ENCODE measurements at regions not wholly inside any gene's neighbourhood (a gene's known extent, or its start where the extent isn't known, plus 50 kb on each side); places are given as distances from the start of the nearest gene placed in this dataset.

DNA sequence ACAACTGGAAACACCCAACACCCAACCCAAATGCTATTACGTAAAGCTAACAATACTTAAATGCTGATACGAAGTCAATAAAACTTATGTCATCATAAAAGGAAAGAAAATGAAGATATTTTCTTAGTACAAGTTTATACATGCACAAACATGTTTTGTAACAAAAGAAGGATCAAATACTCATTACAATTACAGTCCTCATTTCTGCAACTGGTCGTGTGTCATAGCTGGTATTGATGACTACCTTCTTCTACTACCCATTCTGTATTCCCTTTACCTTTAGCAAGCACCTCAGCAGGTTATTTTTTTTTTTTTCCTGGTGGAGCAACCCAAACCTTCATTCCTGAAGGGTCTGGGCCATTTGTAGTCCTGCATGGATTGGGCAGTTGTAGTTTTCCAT is 1298.5 kb downstream of the SUCLG1 start:
- no peak for DNase-seq (ENCODE audit: low read depth, low spot score)

DNA sequence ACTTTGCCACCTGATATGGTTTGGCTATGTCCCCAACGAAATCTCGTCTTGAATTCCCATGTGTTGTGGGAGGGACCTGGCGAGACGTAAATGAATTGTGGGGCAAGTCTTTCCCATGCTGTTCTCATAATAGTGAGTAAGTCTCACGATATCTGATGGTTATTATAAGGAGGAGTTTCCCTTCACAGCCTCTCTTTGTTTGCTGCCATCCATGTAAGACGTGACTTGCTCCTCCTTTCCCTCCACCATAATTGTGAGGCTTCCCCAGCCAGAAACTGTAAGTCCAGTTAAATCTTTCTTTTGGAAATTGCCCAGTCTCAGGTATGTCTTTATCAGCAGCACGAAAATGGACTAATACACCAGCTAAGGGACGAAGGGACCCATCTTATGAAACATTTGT is 1303.3 kb downstream of the SUCLG1 start:
- Histone ChIP-seq H3K9ac (ENCODE audit: control insufficient read depth, extremely low read depth, insufficient read depth, low read length) (no peak overlapping the region), H3K79me2 (ENCODE audit: control insufficient read depth, insufficient read depth, low read length) (no peaks in the 10 kb centered on the region), H3K4me3 (ENCODE audit: control insufficient read depth in 2 of 3, extremely low read depth in 1 of 3, insufficient read depth in 2 of 3, low read depth in 1 of 3, low read length in 3 of 3) (no peak overlapping the region), H2AFZ (ENCODE audit: control insufficient read depth, low read length) (no peak overlapping the region), H3K4me1 (ENCODE audit: control insufficient read depth, extremely low read depth, insufficient read depth, low read length) (no peaks in the 10 kb centered on the region), H4K20me1 (ENCODE audit: control insufficient read depth, extremely low read depth, insufficient read depth, low read length) (no peaks in the 10 kb centered on the region), H3K4me2 (ENCODE audit: control insufficient read depth, extremely low read depth, insufficient read depth, low read depth, low read length) (no peak overlapping the region), H3K36me3 (ENCODE audit: control insufficient read depth in 2 of 2, extremely low read depth in 1 of 2, insufficient read depth in 2 of 2, low read length in 2 of 2) (no peaks in the 10 kb centered on the region), H3K27ac (ENCODE audit: control insufficient read depth, insufficient read depth, low read length) (no peak overlapping the region), H3K9me1 (ENCODE audit: control insufficient read depth, extremely low read depth, insufficient read depth, low read length) (no peaks in the 10 kb centered on the region), H3K9me3 (ENCODE audit: control insufficient read depth, low read depth, low read length) (no peaks in the 10 kb centered on the region), H3K27me3 (ENCODE audit: control insufficient read depth, extremely low read depth, insufficient read depth, low read length) (no peaks in the 10 kb centered on the region)
- FAIRE-seq: no peak
- DNase-seq (ENCODE audit: low read depth, low spot score): no peak
- dilution Hi-C loops (cut with MboI; ENCODE audit: extremely low pct_ligation_motif_present, low sequenced_read_pairs): no loop called here
- TF ChIP-seq EZH2 (IDR thresholded peaks at IDR 0.05; ENCODE audit: low read length): no peak
- TF ChIP-seq, protein P1, sequence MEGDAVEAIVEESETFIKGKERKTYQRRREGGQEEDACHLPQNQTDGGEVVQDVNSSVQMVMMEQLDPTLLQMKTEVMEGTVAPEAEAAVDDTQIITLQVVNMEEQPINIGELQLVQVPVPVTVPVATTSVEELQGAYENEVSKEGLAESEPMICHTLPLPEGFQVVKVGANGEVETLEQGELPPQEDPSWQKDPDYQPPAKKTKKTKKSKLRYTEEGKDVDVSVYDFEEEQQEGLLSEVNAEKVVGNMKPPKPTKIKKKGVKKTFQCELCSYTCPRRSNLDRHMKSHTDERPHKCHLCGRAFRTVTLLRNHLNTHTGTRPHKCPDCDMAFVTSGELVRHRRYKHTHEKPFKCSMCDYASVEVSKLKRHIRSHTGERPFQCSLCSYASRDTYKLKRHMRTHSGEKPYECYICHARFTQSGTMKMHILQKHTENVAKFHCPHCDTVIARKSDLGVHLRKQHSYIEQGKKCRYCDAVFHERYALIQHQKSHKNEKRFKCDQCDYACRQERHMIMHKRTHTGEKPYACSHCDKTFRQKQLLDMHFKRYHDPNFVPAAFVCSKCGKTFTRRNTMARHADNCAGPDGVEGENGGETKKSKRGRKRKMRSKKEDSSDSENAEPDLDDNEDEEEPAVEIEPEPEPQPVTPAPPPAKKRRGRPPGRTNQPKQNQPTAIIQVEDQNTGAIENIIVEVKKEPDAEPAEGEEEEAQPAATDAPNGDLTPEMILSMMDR (optimal IDR thresholded peaks at IDR 0.05 in 1 of 3, IDR thresholded peaks at IDR 0.05 in 1 of 3, conservative IDR thresholded peaks at IDR 0.05 in 1 of 3; ENCODE audit: extremely low read depth in 1 of 3, insufficient read depth in 2 of 3, low read length in 3 of 3): no peak

More for the DNA sequence above, 1298.5 kb downstream of the SUCLG1 start:
- no peak overlapping the region for H2AFZ ChIP-seq (ENCODE audit: control insufficient read depth, low read length)
- H3K9me3 ChIP-seq (ENCODE audit: control insufficient read depth, low read depth, low read length): no peaks in the 10 kb centered on the region
- dilution Hi-C loops (cut with MboI; ENCODE audit: extremely low pct_ligation_motif_present, low sequenced_read_pairs): no loop called here
- H3K4me1 ChIP-seq (ENCODE audit: control insufficient read depth, extremely low read depth, insufficient read depth, low read length): no peaks in the 10 kb centered on the region
- FAIRE-seq: no peak
- H3K27ac ChIP-seq (ENCODE audit: control insufficient read depth, insufficient read depth, low read length): no peak overlapping the region
- no peak overlapping the region for H3K4me2 ChIP-seq (ENCODE audit: control insufficient read depth, extremely low read depth, insufficient read depth, low read depth, low read length)
- H3K36me3 ChIP-seq (ENCODE audit: control insufficient read depth in 2 of 2, extremely low read depth in 1 of 2, insufficient read depth in 2 of 2, low read length in 2 of 2): no peaks in the 10 kb centered on the region
- H3K4me3 ChIP-seq (ENCODE audit: control insufficient read depth in 2 of 3, extremely low read depth in 1 of 3, insufficient read depth in 2 of 3, low read depth in 1 of 3, low read length in 3 of 3): no peak overlapping the region
- no peaks in the 10 kb centered on the region for H4K20me1 ChIP-seq (ENCODE audit: control insufficient read depth, extremely low read depth, insufficient read depth, low read length)
- no peaks in the 10 kb centered on the region for H3K9me1 ChIP-seq (ENCODE audit: control insufficient read depth, extremely low read depth, insufficient read depth, low read length)
- no peaks in the 10 kb centered on the region for H3K27me3 ChIP-seq (ENCODE audit: control insufficient read depth, extremely low read depth, insufficient read depth, low read length)
- H3K9ac ChIP-seq (ENCODE audit: control insufficient read depth, extremely low read depth, insufficient read depth, low read length): no peak overlapping the region
- no peak for TF ChIP-seq EZH2 (IDR thresholded peaks at IDR 0.05; ENCODE audit: low read length)
- TF ChIP-seq, protein P1 (optimal IDR thresholded peaks at IDR 0.05 in 1 of 3, IDR thresholded peaks at IDR 0.05 in 1 of 3, conservative IDR thresholded peaks at IDR 0.05 in 1 of 3; ENCODE audit: extremely low read depth in 1 of 3, insufficient read depth in 2 of 3, low read length in 3 of 3): no peak
- H3K79me2 ChIP-seq (ENCODE audit: control insufficient read depth, insufficient read depth, low read length): no peaks in the 10 kb centered on the region
